ENCODE measurements at regions not wholly inside any gene's neighbourhood (a gene's known extent, or its start where the extent isn't known, plus 50 kb on each side); places are given as distances from the start of the nearest gene placed in this dataset.

DNA sequence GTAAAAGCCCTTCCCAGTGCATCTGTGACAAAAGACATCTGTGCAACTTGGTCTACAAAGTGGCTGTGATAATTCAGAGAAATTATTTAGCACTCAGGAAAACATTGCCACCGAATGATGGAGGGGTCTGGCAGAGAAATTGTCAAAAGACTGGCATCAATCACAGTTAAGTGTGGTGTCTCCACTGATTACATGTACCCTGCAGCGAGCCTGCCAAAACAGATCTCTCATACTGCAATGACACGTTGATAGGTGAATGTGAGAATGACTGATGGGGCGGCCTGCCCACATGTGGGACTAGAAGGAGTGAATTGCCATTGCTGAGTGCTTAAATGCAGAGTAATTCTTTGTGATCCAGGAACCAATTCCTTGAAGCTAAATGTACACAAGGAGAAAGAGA lies 136.4 kb upstream of the PCSK5 start:
- H4K5ac ChIP-seq (ENCODE audit: low read depth, low read length) = no peak overlapping the region
- H2AK5ac ChIP-seq (ENCODE audit: low read depth, low read length) = no peak overlapping the region
- TF ChIP-seq ELK1 (IDR thresholded peaks at IDR 0.05; ENCODE audit: borderline replicate concordance, low read depth, low read length) (no peak), RCOR1 (IDR thresholded peaks at IDR 0.05; ENCODE audit: insufficient replicate concordance, low read length) (no peak), SMC3 (IDR thresholded peaks at IDR 0.05; ENCODE audit: low read depth, low read length) (no peak), MAFK (IDR thresholded peaks at IDR 0.05; ENCODE audit: low read depth, low read length) (no peak), NFE2L2 (IDR thresholded peaks at IDR 0.05; ENCODE audit: low read depth, low read length) (no peak), BHLHE40 (IDR thresholded peaks at IDR 0.05; ENCODE audit: low read depth, low read length) (no peak), CEBPB (IDR thresholded peaks at IDR 0.05; ENCODE audit: low read depth, low read length) (no peak), FOS (IDR thresholded peaks at IDR 0.05; ENCODE audit: low read depth, low read length) (no peak), CTCF (conservative IDR thresholded peaks at IDR 0.05; ENCODE audit: low read depth, low read length) (no peak), RFX5 (IDR thresholded peaks at IDR 0.05; ENCODE audit: low read depth, low read length) (no peak), POLR2A (IDR thresholded peaks at IDR 0.05; ENCODE audit: low read depth, low read length) (no peak), RAD21 (IDR thresholded peaks at IDR 0.05; ENCODE audit: low read length) (no peak)
- TF ChIP-seq, protein P1, sequence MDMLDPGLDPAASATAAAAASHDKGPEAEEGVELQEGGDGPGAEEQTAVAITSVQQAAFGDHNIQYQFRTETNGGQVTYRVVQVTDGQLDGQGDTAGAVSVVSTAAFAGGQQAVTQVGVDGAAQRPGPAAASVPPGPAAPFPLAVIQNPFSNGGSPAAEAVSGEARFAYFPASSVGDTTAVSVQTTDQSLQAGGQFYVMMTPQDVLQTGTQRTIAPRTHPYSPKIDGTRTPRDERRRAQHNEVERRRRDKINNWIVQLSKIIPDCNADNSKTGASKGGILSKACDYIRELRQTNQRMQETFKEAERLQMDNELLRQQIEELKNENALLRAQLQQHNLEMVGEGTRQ (IDR thresholded peaks at IDR 0.05; ENCODE audit: low read depth, low read length) = no peak
- no peaks in the 10 kb centered on the region for H3K27me3 ChIP-seq (ENCODE audit: control insufficient read depth, insufficient read depth, low read length)
- H3K4me2 ChIP-seq (ENCODE audit: low read depth, low read length) = no peak overlapping the region
- in situ Hi-C loops (cut with MboI; ENCODE audit: low sequenced_read_pairs) = no loop called here
- no peak overlapping the region for H3K27ac ChIP-seq (ENCODE audit: insufficient read depth, low read length)
- H3K23ac ChIP-seq (ENCODE audit: low read depth, low read length) = no peak overlapping the region
- no peak overlapping the region for H3K18ac ChIP-seq (ENCODE audit: low read depth, low read length)
- ATAC-seq (ENCODE audit: low read depth) (no peak), DNase-seq (no peak)
- ChIA-PET CTCF (no interaction called here), POLR2A (ENCODE audit: unreplicated experiment) (no interaction called here)
- H3K4me1 ChIP-seq (ENCODE audit: control insufficient read depth, insufficient read depth, low read length) = no peaks in the 10 kb centered on the region
- H3K79me1 ChIP-seq (ENCODE audit: low read depth in 1 of 2, low read length in 2 of 2) = no peaks in the 10 kb centered on the region
- no peak overlapping the region for H3K4ac ChIP-seq (ENCODE audit: low read depth, low read length)
- dilution Hi-C loops (cut with HindIII; ENCODE audit: low sequenced_read_pairs, unreplicated experiment) = no loop called here
- no peak overlapping the region for H4K8ac ChIP-seq (ENCODE audit: low read depth in 2 of 2, low read length in 2 of 2)
- H3K9me1 ChIP-seq (ENCODE audit: insufficient read depth, low read length) = no peaks in the 10 kb centered on the region
- no peak overlapping the region for H2BK20ac ChIP-seq (ENCODE audit: low read depth, low read length)
- no peak overlapping the region for H2BK120ac ChIP-seq (ENCODE audit: low read depth, low read length)
- no peak overlapping the region for H2AFZ ChIP-seq (replicated peaks; ENCODE audit: low read length, poor library complexity)
- H2AK9ac ChIP-seq (replicated peaks; ENCODE audit: low read depth, low read length, poor library complexity) = no peak overlapping the region
- no CpG with 5 or more reads among the region's 4 CpGs for WGBS, 2 experiments (ENCODE audit: extremely low coverage in 2 of 2, insufficient read length in 1 of 2)
- intact Hi-C loops (cut with micrococcal nuclease) = no loop called here
- H3K14ac ChIP-seq (replicated peaks; ENCODE audit: low read depth, low read length) = no peak overlapping the region
- H4K91ac ChIP-seq (ENCODE audit: insufficient read depth, low read depth, low read length) = no peak overlapping the region
- no peak overlapping the region for H3K56ac ChIP-seq (ENCODE audit: extremely low read depth, insufficient read depth, low read length)
- no peak overlapping the region for H2BK15ac ChIP-seq (ENCODE audit: low read depth, low read length)
- H3K4me3 ChIP-seq (ENCODE audit: insufficient read depth, low read depth, low read length) = no peak overlapping the region
- H4K20me1 ChIP-seq (ENCODE audit: insufficient read depth, low read length) = no peaks in the 10 kb centered on the region
- H3K9ac ChIP-seq (ENCODE audit: low read depth, low read length) = no peak overlapping the region
- no peaks in the 10 kb centered on the region for H3K36me3 ChIP-seq (ENCODE audit: control insufficient read depth, insufficient read depth, low read length)
- BruUV-seq (replicated peaks) = no TSS peak
- H2BK5ac ChIP-seq (ENCODE audit: low read depth, low read length, poor library complexity, severe bottlenecking) = no peak overlapping the region
- H3K9me3 ChIP-seq (ENCODE audit: control insufficient read depth, insufficient read depth, low read length) = no peaks in the 10 kb centered on the region
